A549 (cell line): ENCODE measurements at regions not wholly inside any gene's neighbourhood (a gene's known extent, or its start where the extent isn't known, plus 50 kb on each side); places are given as distances from the start of the nearest gene placed in this dataset.

Experiments used
- CBX8 ChIP-seq: fragments of 200-600 bp; sonication (generic); IDR thresholded peaks from 2 replicates; pipeline ENCODE4 v1.6.1; 2016
- CHD4 ChIP-seq: fragments of 200-600 bp; sonication (generic); IDR thresholded peaks from 2 replicates; pipeline ENCODE4 v1.6.1; 2016; ENCODE audit warnings: antibody characterized with exemption, mild to moderate bottlenecking, borderline replicate concordance
- ESRRA ChIP-seq: fragments of 150-350 bp; IDR thresholded peaks from 2 replicates; pipeline ENCODE4 v1.6.1; 2014; ENCODE audit warnings: mild to moderate bottlenecking, low read length, borderline replicate concordance
- FOSB ChIP-seq: fragments of 250-450 bp; sonication (Bioruptor Pico); IDR thresholded peaks from 2 replicates; pipeline ENCODE4 v1.5.0; 2020; ENCODE audit warnings: mild to moderate bottlenecking, moderate library complexity
- FOXS1 ChIP-seq: fragments of 250-450 bp; sonication (Bioruptor Pico); IDR thresholded peaks from 2 replicates; pipeline ENCODE4 v1.5.0; 2020; ENCODE audit warnings: mild to moderate bottlenecking, moderate library complexity
- HOXB13 ChIP-seq: fragments of 250-450 bp; sonication (Bioruptor Pico); IDR thresholded peaks from 2 replicates; pipeline ENCODE4 v1.5.0; 2020; ENCODE audit warnings: low read depth, mild to moderate bottlenecking, moderate library complexity
- HOXB5 ChIP-seq: fragments of 250-450 bp; sonication (Bioruptor Pico); IDR thresholded peaks from 2 replicates; pipeline ENCODE4 v1.5.0; 2020; ENCODE audit warnings: mild to moderate bottlenecking, moderate library complexity
- MAZ ChIP-seq: fragments of 150-350 bp; IDR thresholded peaks from 2 replicates; pipeline ENCODE4 v1.6.1; 2014; ENCODE audit warnings: antibody characterized with exemption, low read depth, low read length, borderline replicate concordance
- MYC ChIP-seq: IDR thresholded peaks from 2 replicates; pipeline ENCODE4 v1.6.1; 2012; ENCODE audit warnings: mild to moderate bottlenecking, inconsistent platforms, low read length, improper control_type of control experiment, borderline replicate concordance
- NFE2L2 ChIP-seq: fragments of 150-350 bp; conservative IDR thresholded peaks from 2 replicates; pipeline ENCODE4 v1.6.1; 2014; ENCODE audit warnings: low read length
- POLR2A ChIP-seq: IDR thresholded peaks from 2 replicates; pipeline ENCODE4 v1.6.1; 2012; ENCODE audit warnings: mild to moderate bottlenecking, low read length
- RNF2 ChIP-seq: fragments of 200-600 bp; sonication (generic); IDR thresholded peaks from 2 replicates; pipeline ENCODE4 v1.6.1; 2016; ENCODE audit warnings: low read depth, mild to moderate bottlenecking, antibody characterized with exemption, moderate library complexity, borderline replicate concordance
- SMC3 ChIP-seq: fragments of >200 bp; sonication (Bioruptor Twin); formaldehyde crosslinking; IDR thresholded peaks from 3 replicates; pipeline ENCODE4 v1.6.1; 2018; ENCODE audit warnings: inconsistent platforms
- SREBF2 ChIP-seq: fragments of 450-650 bp; IDR thresholded peaks from 2 replicates; pipeline ENCODE4 v1.6.1; 2014; ENCODE audit warnings: mild to moderate bottlenecking, moderate library complexity
- TFCP2L1 ChIP-seq: fragments of 250-450 bp; sonication (Bioruptor Pico); IDR thresholded peaks from 2 replicates; pipeline ENCODE4 v1.5.0; 2021; ENCODE audit warnings: mild to moderate bottlenecking
- TP53 ChIP-seq: fragments of 250-450 bp; sonication (Bioruptor Pico); IDR thresholded peaks from 2 replicates; pipeline ENCODE4 v1.5.0; 2021; ENCODE audit warnings: mild to moderate bottlenecking, moderate library complexity
- ZFP36 ChIP-seq: fragments of 450-650 bp; IDR thresholded peaks from 2 replicates; pipeline ENCODE4 v1.6.1; 2014; ENCODE audit warnings: borderline replicate concordance; ENCODE audit not compliant: partially characterized antibody
- ZNF302 ChIP-seq: fragments of 250-450 bp; sonication (Bioruptor Pico); IDR thresholded peaks from 2 replicates; pipeline ENCODE4 v1.9.0; 2021; ENCODE audit warnings: inconsistent platforms, mild to moderate bottlenecking, moderate library complexity
- ZSCAN20 ChIP-seq: fragments of 250-450 bp; sonication (Bioruptor Pico); IDR thresholded peaks from 2 replicates; pipeline ENCODE4 v1.8.0; 2022; ENCODE audit warnings: mild to moderate bottlenecking, moderate library complexity
- TF ChIP-seq, protein P1 (sequence below): fragments of 250-450 bp; sonication (Bioruptor Pico); IDR thresholded peaks from 2 replicates; pipeline ENCODE4 v1.5.0; 2021; ENCODE audit warnings: mild to moderate bottlenecking, moderate library complexity, borderline replicate concordance
- TF ChIP-seq, protein P2 (sequence below): fragments of 250-450 bp; sonication (Bioruptor Pico); IDR thresholded peaks from 2 replicates; pipeline ENCODE4 v1.5.0; 2020; ENCODE audit warnings: low read depth, mild to moderate bottlenecking, moderate library complexity
- TF ChIP-seq, protein P3 (sequence below): fragments of >200 bp; sonication (Bioruptor Twin); formaldehyde crosslinking; IDR thresholded peaks from 3 replicates; pipeline ENCODE4 v1.6.1; 2016
- TF ChIP-seq, protein P4 (sequence below): fragments of 150-350 bp; IDR thresholded peaks from 2 replicates; pipeline ENCODE4 v1.6.1; 2014; ENCODE audit warnings: low read depth, mild to moderate bottlenecking, low read length

DNA sequence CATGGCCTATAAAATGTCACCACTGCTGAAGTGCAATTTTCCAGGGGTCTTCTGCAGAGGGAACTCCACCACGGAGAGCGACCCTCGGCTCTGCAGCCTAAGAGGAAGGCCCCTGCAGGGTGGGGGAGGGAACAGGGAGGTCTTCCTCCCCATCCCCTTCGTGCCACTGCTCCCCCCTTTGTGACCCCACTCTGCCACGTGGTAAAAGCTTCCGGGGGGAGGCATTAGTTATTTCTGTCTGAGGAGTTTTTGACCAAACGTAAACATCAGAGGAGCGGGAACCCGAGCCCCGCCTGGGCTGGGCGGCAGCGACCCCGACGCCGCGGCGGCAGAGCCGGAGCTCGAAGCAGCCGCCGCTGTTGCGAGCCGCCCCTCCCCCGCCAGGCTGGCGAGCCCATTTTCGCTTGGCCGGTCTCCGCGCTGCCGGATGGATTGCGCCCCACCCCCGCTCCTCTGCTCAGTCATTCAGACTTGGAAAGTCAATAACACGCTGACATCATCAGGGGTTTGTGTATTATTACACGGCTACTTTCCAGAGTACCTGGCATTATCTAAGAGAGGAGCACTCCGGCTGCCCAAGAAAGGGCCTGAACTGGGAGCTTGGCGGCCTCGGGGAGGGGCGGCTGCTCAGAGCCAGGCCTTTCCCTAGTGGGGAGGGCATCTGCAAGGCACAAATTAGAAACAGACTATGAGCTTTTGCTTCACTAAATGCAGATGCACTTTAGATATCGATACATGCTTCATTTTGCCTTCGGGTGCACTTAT, 162.5 kb upstream of the TBL1XR1 start (continued):
- TF ChIP-seq NFE2L2 = peak; percentile 88
- TF ChIP-seq ESRRA = no peak
- peak; percentile 44; the same call in 1 of the 2 replicates for TF ChIP-seq HOXB5 (CRISPR knock-in tag)
- no peak for TF ChIP-seq CBX8
- TF ChIP-seq CHD4 = no peak
- TF ChIP-seq FOSB (CRISPR knock-in tag) = no peak
- no peak for TF ChIP-seq TFCP2L1 (CRISPR knock-in tag)
- peak; percentile 41; the same call in 1 of the 2 replicates for TF ChIP-seq MYC
- TF ChIP-seq ZNF302 (CRISPR knock-in tag) = no peak
- peak; percentile 90 for TF ChIP-seq SMC3
- TF ChIP-seq SREBF2 = no peak
- TF ChIP-seq MAZ = no peak
- no peak for TF ChIP-seq ZSCAN20 (CRISPR knock-in tag)
- TF ChIP-seq RNF2 = no peak
- TF ChIP-seq, protein P1, sequence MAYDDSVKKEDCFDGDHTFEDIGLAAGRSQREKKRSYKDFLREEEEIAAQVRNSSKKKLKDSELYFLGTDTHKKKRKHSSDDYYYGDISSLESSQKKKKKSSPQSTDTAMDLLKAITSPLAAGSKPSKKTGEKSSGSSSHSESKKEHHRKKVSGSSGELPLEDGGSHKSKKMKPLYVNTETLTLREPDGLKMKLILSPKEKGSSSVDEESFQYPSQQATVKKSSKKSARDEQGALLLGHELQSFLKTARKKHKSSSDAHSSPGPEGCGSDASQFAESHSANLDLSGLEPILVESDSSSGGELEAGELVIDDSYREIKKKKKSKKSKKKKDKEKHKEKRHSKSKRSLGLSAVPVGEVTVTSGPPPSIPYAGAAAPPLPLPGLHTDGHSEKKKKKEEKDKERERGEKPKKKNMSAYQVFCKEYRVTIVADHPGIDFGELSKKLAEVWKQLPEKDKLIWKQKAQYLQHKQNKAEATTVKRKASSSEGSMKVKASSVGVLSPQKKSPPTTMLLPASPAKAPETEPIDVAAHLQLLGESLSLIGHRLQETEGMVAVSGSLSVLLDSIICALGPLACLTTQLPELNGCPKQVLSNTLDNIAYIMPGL (CRISPR knock-in tag) = no peak
- no peak for TF ChIP-seq POLR2A
- TF ChIP-seq, protein P2, sequence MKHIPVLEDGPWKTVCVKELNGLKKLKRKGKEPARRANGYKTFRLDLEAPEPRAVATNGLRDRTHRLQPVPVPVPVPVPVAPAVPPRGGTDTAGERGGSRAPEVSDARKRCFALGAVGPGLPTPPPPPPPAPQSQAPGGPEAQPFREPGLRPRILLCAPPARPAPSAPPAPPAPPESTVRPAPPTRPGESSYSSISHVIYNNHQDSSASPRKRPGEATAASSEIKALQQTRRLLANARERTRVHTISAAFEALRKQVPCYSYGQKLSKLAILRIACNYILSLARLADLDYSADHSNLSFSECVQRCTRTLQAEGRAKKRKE (CRISPR knock-in tag) = peak; percentile 90; the same call in 1 of the 2 replicates
- TF ChIP-seq, protein P3, sequence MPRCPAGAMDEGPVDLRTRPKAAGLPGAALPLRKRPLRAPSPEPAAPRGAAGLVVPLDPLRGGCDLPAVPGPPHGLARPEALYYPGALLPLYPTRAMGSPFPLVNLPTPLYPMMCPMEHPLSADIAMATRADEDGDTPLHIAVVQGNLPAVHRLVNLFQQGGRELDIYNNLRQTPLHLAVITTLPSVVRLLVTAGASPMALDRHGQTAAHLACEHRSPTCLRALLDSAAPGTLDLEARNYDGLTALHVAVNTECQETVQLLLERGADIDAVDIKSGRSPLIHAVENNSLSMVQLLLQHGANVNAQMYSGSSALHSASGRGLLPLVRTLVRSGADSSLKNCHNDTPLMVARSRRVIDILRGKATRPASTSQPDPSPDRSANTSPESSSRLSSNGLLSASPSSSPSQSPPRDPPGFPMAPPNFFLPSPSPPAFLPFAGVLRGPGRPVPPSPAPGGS = peak; percentile 90; the same call in 2 of the 3 replicates
- TF ChIP-seq, protein P4, sequence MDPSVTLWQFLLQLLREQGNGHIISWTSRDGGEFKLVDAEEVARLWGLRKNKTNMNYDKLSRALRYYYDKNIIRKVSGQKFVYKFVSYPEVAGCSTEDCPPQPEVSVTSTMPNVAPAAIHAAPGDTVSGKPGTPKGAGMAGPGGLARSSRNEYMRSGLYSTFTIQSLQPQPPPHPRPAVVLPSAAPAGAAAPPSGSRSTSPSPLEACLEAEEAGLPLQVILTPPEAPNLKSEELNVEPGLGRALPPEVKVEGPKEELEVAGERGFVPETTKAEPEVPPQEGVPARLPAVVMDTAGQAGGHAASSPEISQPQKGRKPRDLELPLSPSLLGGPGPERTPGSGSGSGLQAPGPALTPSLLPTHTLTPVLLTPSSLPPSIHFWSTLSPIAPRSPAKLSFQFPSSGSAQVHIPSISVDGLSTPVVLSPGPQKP = no peak
- no peak for TF ChIP-seq ZFP36
- TF ChIP-seq TP53 (CRISPR knock-in tag) = no peak
- TF ChIP-seq HOXB13 (CRISPR knock-in tag) = peak; percentile 85; the same call in 1 of the 2 replicates
- TF ChIP-seq FOXS1 = peak; percentile 82
